ENCODE measurements at regions not wholly inside any gene's neighbourhood (a gene's known extent, or its start where the extent isn't known, plus 50 kb on each side); places are given as distances from the start of the nearest gene placed in this dataset.

DNA sequence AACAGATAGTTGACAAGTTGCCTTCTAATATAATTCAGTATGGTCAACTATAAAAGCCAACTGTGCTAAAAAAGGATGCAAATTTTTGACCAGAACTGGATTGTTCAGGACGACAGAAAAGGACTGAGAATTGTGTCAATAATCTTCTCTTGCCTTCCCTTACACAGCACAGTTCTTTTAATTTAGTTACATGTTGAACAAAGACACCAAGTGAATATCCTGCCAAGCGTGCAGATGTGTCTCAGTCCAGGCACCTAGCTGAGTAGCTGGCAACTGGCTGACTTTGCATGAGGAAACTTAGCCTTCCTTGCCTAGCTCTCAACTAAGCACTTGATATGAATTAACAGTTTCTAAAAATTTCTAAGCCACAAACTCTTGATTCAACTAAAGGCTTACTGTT is 801.4 kb downstream of the BCL11A start:
- TF ChIP-seq GATA2 (IDR thresholded peaks at IDR 0.05; ENCODE audit: low read depth, low read length) (no peak), GATA3 (IDR thresholded peaks at IDR 0.05; ENCODE audit: low read depth, low read length) (no peak)
